T-helper 1 cell (primary cell): ENCODE measurements at regions not wholly inside any gene's neighbourhood (a gene's known extent, or its start where the extent isn't known, plus 50 kb on each side); places are given as distances from the start of the nearest gene placed in this dataset.

Source experiments
- DNase-seq, 5 donors: peaks; one replicate each; pipeline ENCODE4 v3.0.0-alpha.2; 2012 to 2020

DNA sequence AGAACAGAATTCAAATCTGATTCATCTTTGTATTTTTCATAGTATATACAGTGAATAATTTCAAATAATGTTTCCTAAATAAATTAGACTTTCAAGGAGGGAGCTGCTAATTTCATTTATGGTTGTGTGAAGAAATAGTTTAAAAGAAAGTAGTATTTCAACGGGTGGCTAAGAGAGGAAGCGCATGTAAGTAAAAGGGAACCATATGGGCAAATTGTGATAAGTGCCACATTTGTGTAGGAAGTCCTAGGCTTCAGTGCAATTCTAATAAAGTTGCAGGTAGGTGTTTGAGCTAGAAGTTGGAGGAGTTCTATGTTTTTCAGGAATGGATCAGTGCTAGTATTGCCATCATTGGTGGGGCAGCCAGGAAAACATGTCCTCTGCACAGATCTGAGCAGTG is 178.8 kb upstream of the PRDM1 start:
- DNase-seq, result no peak

DNA sequence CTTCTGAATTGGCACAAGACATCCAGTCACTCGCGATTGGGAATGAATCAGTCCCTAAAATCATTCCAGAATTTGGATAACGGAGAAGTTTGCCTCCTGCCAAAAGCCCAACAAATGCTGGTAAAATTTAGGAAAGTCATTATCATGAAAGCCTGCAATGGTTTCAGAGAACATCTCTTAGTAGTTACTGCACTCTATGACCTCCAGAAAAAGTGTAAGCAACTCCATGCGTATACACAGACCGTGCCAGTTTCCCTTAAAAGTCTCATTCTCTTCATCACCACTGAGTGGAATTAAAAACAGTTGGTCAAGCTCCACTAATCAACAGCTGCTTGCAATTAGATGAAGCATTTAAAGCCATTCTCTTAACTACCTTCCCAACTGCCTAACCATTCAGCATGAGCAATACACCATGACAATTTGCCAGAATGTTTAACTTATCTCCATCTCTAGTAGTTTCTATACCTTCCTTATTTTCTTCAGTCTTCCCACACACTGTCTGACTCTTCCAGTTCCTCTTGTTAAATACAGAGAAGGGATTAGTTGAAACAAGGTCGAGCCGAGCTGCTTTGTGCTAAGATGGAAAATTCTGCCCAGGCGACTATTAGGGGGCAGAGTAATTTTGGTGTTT is 183.6 kb upstream of the PRDM1 start:
- DNase-seq, result no peak

DNA sequence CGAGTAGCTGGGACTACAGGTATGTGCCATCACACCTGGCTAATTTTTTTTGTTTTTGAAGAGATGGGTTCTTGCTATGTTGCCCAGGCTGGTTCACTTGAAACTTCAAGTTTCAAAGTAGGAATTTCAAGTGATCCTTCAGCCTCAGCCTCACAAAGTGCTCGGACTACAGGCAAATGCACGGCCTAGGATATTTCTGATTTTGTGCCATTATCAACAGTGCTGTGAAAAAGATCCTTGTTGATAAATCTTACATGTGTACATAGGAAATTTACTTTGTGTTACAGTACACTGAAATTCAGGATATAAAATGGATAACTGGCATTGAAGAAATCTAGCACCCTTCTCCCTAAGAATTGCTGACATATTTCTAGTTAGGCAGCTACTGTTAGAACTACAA is 184.6 kb upstream of the PRDM1 start:
- DNase-seq, result no peak

DNA sequence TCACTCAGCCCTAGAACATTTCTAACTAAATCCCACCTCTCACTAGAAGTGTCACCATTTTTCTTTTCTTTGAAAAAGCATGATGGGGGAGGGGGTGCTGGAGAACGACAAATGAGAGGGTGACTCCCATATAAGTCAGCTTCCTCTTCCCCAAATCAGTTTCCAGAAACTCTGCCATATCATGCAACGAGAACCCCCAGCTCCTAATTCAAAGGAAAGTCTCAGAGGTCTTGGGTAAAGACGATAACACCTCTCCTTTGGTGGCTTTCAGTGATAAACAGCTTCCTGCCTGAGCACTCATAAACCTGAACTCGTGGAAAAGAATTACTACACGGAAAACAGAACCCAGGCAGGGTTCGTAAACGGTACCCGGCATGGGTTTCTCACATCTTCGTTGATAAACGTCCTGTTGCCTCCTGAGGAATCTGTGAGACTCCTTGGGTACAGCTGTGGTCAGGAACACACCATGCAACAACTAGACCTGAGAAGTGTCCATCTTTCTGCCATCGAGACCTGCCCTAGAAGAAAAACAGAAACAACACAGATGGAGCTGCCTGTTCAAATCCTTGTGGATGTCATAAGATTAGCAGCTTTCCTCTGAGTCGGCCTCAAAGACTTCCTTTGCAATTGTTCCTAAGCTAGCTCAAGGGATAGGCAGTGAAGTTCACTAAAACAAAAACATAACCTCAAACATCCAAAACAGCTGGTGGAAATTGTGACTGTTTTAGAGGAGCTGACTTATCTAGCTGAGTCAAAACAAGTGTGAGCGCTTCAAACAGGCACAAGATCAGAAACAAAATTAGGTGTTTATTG is 185.8 kb upstream of the PRDM1 start:
- DNase-seq, result peak in 1 of 5 donors; percentile 83

DNA sequence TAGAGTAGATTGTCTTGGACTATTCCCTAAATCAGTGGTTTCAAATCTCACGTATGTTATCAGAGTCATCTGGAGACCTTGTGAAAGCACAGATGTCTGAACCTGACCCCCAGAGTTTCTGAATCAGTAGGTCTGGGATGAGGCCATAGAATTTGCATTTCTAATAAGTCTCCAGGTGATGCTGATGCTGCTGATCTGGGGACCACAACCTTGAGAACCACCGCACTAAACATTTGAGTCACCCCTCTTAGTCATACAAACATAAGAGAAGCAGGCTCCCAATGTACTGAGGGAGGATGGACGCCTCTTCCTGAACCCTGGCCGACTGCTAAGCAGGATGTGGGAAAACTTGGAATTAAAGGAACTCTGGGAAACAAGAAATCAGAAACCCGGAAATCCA is 187.8 kb upstream of the PRDM1 start:
- peak in 1 of 5 donors; percentile 74 for DNase-seq

DNA sequence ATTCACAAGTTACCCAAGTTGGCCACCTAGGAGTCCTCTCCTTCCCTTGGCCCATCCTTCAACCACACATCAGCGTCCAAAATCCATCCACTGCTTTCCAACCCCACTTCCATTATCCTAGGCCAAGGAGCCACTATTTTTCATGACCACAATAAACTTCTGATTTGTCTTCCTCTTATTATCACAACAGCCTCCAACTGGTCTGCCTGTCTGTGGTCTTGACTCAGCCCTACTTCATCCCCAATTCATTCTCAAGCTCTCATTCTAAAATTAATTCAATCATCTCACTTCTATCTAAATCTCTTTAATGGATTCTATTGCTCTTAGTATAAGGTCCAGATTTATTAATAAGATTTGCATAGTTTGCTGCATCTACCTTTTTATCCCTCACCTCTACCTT is 189.0 kb upstream of the PRDM1 start:
- DNase-seq, result no peak

DNA sequence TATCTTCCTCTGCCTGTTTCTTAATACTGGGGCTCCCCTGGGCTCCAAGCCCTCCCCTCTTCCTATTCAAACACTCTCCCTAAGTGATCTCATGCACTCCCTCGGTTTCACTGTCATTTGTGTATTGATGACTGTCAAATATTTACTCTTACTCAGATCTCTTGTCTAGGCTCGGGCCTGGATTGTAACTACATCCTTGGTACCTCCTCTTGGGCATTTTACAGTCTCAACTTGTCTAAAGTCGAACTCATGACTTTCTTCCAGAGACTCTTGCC is 189.4 kb upstream of the PRDM1 start:
- no peak for DNase-seq

DNA sequence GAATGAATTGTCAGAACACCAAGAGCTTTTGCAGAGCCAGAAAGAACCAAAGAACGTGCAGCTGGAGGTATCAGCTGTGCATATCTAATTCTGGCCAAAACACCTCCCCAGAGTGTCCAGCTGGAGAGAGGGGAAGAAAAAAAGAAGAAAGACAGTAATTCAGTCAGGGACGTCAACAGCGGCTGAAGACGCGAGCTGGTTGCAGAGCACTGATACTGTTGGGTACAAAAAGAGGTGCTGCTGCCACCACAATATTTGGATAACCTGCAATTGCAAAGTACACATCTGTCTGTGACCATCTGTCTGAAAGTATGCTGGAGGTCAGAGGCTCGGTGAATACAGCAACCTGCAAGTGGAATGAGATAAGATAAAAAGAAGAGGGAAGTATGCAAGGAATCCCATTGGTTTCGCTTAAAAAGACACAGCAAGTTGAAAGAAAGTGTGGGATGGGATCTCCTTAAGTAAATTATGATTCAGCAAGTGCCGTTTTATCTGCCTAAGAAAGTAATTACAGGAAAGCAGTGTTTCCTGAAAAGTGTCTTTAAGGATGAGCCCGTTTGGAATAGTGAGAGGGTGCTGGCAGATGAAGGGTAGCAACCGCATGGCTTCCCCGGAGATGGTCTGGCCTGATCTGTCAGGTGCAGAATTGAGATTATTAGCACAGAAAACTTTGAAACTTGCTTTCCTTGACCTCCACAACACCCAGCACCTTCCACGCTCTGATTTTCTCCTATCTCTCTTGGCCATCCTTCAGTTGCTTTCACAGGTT is 189.9 kb upstream of the PRDM1 start:
- no peak for DNase-seq

DNA sequence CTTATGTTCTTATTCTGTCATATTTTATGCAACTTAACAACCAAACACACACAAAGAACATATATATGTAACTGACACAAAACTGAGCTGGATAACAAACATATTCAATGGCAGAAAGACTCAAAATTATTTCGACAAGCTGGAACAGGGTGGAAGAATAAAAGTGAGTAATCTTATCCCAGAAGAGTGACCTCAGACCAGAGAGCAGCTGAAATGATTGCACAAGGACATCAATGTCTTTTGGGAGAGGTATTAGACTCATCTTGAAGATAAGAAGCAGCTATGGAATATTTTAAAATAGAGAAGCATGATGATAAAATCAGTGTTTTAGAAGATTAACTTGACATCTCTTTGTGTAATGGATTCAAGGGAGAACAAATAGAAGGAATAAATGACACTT is 191.6 kb upstream of the PRDM1 start:
- DNase-seq, result no peak

DNA sequence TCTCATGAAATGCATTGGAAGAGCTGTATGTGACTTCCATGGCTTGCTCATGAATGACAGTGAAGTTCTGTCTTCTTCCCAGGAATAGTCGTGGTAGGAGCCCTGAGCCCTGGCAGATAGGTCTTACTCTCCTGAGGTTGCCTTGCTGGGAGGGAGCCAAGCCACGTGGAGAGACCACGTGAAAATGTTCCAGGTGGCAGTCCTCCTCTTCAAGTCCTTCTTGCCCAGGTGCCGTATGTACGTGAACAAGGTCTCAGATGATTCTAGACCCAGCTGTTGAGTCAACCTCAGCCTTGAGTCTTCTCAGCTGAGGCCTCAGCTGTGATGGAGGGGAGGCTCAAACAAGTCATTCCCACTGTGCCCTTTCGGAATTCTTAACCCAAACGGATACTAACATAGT is 192.4 kb upstream of the PRDM1 start:
- DNase-seq, result no peak

DNA sequence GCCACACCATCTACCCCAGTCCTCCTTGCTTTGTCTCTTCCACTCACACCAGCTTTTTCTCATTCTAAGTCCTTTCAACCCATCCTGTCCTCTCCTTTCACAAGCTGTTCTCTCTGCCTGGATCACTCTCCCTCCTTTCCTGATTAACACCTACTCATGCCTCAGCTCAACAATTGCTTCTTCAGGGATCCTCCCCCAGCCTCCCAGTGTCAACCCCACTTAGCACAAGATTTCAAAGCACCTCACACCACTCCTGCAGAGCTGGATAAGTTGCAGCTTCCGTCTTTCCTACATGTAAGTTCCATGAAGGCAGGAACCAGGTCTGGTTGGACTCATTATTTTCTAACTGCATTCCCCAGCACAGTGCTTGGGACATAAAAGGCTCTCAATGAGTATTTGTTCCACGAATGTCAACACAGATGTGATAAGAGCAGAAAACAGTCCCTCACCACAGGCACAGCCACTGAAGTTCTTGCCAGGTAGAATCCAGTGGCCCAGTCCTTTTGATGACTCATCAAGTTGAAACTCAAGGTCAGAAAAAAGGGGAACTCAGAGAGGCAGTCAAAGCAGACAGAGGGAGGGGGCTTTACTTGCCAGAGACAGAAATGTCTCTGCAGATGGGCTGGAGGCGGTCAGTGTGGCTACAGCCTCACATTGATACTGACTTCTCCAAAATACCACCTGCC is 193.4 kb upstream of the PRDM1 start:
- no peak for DNase-seq

DNA sequence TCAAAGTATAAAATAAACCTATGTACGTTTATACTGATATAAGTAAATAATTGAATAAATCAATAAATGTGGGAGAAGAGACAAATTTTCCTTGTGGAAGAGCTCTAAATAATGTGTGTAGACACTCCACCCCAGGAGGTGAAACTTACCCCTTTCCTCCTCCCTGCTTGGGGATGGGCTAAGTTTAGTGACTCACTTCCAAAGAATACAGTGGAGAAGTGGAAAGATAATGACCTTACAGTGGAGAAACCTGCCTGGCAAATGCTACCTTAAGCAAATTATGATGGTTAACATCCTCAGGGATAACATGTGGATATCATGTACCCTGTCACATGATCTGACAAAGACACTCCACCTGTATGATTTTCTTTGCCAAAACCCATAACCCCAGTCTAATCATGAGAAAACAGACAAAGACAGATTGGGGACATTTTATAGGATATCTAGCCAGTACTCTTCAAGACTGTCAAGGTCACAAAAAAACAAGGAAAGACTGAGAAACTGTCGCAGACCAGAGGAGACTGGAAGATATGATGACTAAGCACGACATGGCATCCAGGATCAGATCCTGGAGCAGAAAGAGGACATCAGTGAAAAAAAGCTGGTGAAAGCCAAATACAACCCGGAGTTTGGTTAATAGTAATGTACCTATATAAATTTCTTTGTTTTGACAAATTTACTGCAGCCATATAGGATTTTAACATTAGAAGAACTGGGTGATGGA is 195.5 kb upstream of the PRDM1 start:
- no peak for DNase-seq

DNA sequence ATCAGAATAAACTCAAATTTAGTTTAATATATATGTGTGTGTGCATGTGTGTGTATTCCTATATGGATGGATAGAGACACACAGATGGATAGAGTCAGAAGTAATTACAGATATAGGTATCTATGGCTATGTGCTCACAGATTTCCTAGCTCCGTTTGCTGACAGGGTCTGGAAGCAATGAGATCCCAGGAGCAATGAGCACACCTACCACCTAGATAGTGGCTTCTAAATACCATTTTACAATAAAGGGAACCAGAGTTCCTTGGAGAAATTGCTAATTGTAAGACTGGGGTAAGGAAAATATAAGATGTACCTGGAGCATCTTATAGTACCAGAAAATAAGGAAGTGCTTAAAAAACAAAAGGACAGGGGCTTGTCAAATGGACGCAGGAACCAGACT is 196.2 kb upstream of the PRDM1 start:
- DNase-seq, result no peak

DNA sequence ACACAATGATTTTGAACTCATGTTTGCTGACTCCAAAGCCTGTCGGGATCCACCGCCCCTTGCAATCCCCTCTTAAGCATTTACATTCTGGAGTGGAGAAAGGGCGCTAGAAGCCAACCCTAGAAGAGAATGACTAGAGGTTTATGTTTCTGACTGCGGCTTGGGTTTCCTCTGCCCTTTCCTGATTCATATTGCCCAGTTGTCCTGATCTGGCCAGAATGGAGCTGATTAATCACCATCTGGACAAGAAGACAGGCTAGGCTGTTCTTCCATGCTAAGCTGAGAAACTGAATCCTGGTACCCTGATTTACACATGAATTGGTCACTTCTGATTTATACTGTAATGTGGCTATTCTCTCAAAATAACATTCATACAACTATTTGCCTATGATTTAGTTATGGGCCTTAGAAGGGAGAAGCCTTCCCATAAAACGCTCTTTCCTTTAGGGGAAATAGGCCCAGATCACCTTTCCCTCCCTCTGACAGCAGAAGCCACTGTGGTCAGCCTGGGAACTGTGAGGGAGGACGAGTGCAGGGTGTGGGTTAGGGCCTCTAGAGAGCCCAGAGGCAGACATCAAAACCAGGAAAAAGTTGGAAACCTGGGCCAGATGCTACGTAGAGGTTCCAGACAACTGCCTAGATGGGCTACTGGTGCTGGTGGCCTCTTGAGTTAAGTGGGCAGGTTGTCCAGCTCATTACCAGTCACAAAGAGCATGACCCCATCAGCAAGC is 199.2 kb upstream of the PRDM1 start:
- no peak for DNase-seq

DNA sequence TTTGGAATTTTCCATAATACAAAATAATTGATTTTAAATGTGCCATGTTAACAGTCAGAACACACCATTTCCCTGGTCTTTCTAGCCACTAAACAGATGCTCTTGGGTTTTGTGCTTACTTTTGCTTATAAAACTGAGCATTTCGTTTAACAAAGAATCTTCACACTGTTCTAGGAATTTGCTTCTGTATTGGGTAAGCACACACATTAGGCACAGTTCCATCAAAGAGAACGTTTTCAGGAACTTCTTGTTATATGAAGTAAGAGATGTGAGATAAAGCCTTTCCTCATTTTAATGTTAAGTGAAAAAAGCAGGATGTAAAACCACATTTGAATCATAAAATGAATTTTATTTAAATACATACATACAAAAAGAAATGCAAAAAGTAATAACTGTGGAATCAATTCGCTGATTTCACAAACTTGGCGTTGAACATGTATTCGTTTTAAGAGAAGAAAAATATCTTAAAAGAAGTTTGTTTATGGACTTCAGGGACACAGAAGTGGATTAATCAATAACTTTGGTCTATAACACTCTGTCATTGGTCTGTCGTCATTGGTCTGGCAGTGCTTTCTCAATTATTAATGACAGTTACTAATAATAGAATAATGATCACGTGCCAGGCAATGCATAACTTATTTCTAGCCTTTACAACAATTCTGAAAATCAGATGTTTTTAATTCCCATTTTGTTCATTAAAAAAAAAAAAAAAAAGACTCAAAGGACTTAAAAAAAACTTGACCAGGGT is 199.9 kb upstream of the PRDM1 start:
- DNase-seq, result peak in 1 of 5 donors; percentile 42

DNA sequence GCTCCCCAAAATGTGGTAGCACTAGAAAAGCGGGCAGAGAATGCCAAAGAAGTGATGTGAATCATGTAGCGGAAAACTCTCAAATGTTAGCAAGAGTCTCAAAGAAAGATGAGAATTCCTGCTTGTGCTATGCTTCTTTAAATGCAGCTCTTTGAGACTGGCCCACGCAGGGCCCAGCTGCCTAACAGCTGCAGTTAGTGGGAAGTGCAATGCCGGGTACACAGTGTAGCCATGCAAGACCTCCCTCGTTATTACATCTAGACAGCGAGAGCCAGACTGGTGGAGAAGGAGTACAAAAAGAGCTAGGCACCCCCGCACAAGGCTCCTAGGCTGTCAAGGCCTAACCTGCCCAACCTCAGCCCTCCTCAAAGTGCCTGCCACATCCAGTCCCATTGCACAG is 201.7 kb upstream of the PRDM1 start:
- no peak for DNase-seq

DNA sequence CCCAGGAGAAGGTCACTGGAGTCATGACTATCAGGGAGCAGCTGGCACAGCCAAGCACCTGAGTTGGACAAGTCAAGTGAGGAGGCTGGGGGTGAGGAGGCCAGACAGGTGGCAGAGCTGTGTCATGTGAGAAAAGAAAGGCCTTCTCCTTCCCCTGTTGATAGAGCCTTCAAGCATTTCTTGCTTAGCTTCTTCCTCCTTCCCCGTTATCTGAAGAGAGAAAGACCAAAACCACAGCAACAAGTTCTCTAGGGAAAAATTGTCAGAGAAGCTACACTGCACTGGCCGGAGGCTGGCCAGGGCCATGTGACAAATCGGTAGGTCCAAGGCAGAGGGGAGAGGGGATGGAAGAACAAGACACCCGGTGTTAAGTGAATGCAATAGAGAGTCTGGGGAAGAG is 202.1 kb upstream of the PRDM1 start:
- DNase-seq, result no peak

DNA sequence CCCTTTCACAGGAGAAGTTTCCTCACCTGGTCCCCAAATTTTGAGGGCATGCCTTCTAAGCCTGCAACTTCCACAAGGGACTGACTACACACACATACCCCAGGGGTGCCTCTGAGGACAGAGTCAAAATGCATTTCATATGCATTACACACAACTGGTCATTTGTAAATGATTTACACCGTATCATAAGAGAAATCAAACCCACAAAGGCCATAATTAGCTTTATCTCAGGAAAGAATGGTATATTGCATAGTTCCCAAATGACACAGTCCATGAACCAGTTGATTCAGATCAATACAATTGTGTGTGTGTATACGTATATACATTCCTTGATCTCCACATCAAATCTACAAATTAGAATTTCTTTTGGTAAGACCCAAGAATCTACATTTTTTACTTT is 203.3 kb upstream of the PRDM1 start:
- DNase-seq, result no peak

DNA sequence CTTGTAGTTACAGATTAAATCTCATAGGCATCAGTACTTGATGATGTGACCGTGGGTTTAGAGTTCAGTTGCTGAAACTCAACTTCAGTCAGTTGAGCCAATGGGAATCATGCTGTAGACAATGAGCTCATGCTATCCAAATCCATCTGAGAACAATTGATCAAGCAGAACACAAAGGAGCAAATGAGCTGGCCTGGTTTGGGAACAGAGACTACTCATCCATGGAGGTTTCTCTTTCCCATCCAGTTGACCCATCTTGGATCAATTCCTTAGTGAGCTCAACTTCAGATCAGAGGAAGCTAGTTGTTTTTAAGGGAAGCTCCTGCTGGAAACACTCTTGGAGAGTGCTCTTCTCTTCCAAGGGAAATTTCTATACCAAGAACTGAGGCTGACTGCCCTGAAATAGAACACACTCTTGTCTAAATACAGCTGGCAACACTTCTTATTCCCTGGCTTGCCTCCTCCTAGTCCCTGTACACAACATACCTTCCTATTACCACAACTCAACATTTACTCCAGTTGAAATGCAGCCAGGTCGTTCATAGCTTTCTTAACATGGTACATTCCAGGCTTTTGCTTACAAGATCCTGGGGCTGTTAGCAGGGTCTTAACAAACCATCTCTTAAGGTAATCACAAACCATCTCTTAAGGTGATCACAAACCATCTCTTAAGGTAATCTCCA is 203.9 kb upstream of the PRDM1 start:
- no peak for DNase-seq

DNA sequence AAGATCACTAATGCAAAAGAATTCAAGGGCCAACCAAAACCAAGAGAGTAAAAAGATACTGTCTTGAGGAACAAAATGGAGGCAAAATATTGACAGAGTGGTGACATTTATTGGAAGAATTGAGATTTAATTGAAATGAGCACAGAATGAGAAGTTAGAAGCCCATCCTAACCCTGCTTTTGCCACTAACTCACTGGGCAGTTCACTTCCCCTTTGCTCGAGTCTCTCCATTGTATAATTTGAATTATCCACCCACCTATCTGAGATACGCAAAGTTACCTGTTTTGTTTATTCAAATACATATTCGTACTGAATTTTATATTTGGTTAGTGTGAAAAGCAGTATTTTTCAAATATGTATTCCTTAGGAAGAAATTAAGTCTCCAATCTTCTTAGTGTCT is 204.5 kb upstream of the PRDM1 start:
- DNase-seq, result no peak

DNA sequence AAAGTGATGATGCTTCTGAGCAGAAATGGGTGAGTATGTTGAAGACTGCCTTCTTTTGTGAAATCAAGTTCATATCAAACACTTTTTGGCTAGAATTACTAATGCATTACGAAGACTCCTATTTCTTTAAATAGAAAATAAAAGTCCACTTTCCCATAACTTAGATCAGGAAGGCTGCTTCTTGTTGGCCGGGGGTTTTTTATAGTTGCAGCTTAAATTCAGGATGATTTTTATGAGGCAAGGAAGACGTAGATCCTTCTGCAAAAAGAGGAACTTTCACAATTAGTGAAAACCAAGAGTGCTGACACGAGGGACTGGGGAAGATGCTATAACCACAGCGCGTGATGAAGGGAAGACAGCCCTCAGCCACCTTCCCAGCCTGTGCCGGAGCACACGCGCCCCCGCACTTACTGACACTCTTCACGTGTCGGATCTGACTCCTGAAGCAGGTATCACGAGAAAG is 206.1 kb upstream of the PRDM1 start:
- DNase-seq, result peak in 1 of 5 donors; percentile 46
